ENCODE measurements at regions not wholly inside any gene's neighbourhood (a gene's known extent, or its start where the extent isn't known, plus 50 kb on each side); places are given as distances from the start of the nearest gene placed in this dataset.

- no peak for TF ChIP-seq CTCF (IDR thresholded peaks at IDR 0.05)
- Mint-ChIP-seq H3K27ac (peak overlapping the region; percentile 26; the same call in 1 of the 2 replicates), H3K27me3 (ENCODE audit: insufficient read depth) (no peaks in the 10 kb centered on the region), H3K4me3 (no peak overlapping the region), H3K36me3 (ENCODE audit: low read depth) (no peaks in the 10 kb centered on the region), H3K4me1 (ENCODE audit: low read depth) (peaks cover 83% of the 10 kb centered on the region), H3K9me3 (no peaks in the 10 kb centered on the region)
- DNase-seq: no peak
Observed at GRCh38 chr7:94333810-94334209, 60.9 kb upstream of the COL1A2 start.

- TF ChIP-seq CTCF (IDR thresholded peaks at IDR 0.05): no peak
- H3K36me3 Mint-ChIP-seq (ENCODE audit: low read depth): no peaks in the 10 kb centered on the region
- H3K9me3 Mint-ChIP-seq: no peaks in the 10 kb centered on the region
- peak overlapping the region; percentile 88 for H3K27ac Mint-ChIP-seq
- H3K4me3 Mint-ChIP-seq: no peak overlapping the region
- no peaks in the 10 kb centered on the region for H3K27me3 Mint-ChIP-seq (ENCODE audit: insufficient read depth)
- H3K4me1 Mint-ChIP-seq (ENCODE audit: low read depth): peaks cover 96% of the 10 kb centered on the region
- DNase-seq: peak; percentile 48
Observed at GRCh38 chr7:94335586-94335985, 59.1 kb upstream of the COL1A2 start.

- H3K4me3 Mint-ChIP-seq: no peak overlapping the region
- peaks cover 96% of the 10 kb centered on the region for H3K4me1 Mint-ChIP-seq (ENCODE audit: low read depth)
- TF ChIP-seq CTCF (IDR thresholded peaks at IDR 0.05): no peak
- H3K27me3 Mint-ChIP-seq (ENCODE audit: insufficient read depth): no peaks in the 10 kb centered on the region
- H3K27ac Mint-ChIP-seq: peak overlapping the region; percentile 88
- H3K9me3 Mint-ChIP-seq: no peaks in the 10 kb centered on the region
- no peaks in the 10 kb centered on the region for H3K36me3 Mint-ChIP-seq (ENCODE audit: low read depth)
- DNase-seq: no peak
Observed at GRCh38 chr7:94336009-94336408, 58.7 kb upstream of the COL1A2 start.

GRCh38 chr7:94338921-94339371 lies 55.7 kb upstream of the COL1A2 start:
- no peak for TF ChIP-seq CTCF (IDR thresholded peaks at IDR 0.05)
- Mint-ChIP-seq H3K9me3 (no peaks in the 10 kb centered on the region), H3K36me3 (ENCODE audit: low read depth) (peaks cover 5% of the 10 kb centered on the region), H3K4me3 (peak overlapping the region; percentile 22), H3K27me3 (ENCODE audit: insufficient read depth) (no peaks in the 10 kb centered on the region; the same call in 1 of the 2 replicates), H3K4me1 (ENCODE audit: low read depth) (peaks cover 78% of the 10 kb centered on the region), H3K27ac (peak overlapping the region; percentile 59)
- peak; percentile 69 for DNase-seq

GRCh38 chr7:94344826-94345225 lies 49.9 kb upstream of the COL1A2 start:
- no peaks in the 10 kb centered on the region for H3K9me3 Mint-ChIP-seq
- H3K4me3 Mint-ChIP-seq: peak overlapping the region; percentile 31; the same call in 1 of the 2 replicates
- H3K4me1 Mint-ChIP-seq (ENCODE audit: low read depth): peaks cover 76% of the 10 kb centered on the region
- DNase-seq: peak; percentile 59
- H3K36me3 Mint-ChIP-seq (ENCODE audit: low read depth): peaks cover 8% of the 10 kb centered on the region
- peak overlapping the region; percentile 66 for H3K27ac Mint-ChIP-seq
- H3K27me3 Mint-ChIP-seq (ENCODE audit: insufficient read depth): no peaks in the 10 kb centered on the region; the same call in 1 of the 2 replicates
- no peak for TF ChIP-seq CTCF (IDR thresholded peaks at IDR 0.05)
